Kidney epithelial cell (primary cell): ENCODE measurements at regions not wholly inside any gene's neighbourhood (a gene's known extent, or its start where the extent isn't known, plus 50 kb on each side); places are given as distances from the start of the nearest gene placed in this dataset.

ENCODE experiments used
- DNase-seq: peaks from one replicate; pipeline ENCODE4 v3.0.0-alpha.2; 2010; ENCODE audit warnings: low read depth
- H3K27me3 ChIP-seq: 2 replicates; pipeline ENCODE4 v1.6.0; 2011; ENCODE audit warnings: low read length; ENCODE audit not compliant: control insufficient read depth, insufficient read depth
- H3K36me3 ChIP-seq: 2 replicates; pipeline ENCODE4 v1.5.1; 2011; ENCODE audit warnings: low read length; ENCODE audit not compliant: control insufficient read depth, insufficient read depth
- H3K4me3 ChIP-seq: 2 replicates; pipeline ENCODE4 v1.5.1; 2011; ENCODE audit warnings: low read depth, mild to moderate bottlenecking, control low read depth, low read length
- TF ChIP-seq, protein P1 (sequence below): IDR thresholded peaks from 2 replicates; pipeline ENCODE4 v1.5.1; 2011; ENCODE audit warnings: mild to moderate bottlenecking, moderate library complexity, low read length, control low read depth, inconsistent platforms; ENCODE audit not compliant: insufficient read depth, poor library complexity, severe bottlenecking

DNA sequence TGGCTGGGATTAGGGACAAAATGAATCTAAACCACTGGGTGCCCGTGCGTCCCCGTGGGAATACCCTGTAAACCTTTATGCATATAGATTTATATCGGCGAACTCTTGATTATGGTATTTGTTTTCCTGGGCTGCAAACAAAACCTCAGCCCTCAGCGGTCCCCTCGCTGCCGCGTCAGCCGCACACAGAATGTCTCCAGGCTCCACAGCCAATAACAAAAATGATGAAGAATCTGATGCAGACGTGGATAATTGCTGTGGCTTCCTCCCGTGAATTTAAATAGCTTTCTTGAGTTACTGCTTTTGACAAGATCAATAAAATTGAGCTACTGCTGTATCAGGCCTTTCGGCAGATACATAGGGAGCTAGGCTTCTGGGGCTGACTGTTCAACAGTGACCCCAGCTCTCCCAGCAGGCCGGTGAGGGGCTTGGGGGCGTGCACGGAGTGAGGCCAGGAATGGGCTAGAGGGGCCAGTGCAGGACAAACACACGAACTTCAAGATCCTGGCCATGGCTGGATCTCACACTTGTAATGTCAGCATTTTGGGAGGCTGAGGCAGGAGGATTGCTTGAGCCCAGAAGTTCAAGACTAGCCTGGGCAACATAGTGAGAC lies 125.8 kb upstream of the NCOR2 start:
- TF ChIP-seq, protein P1, sequence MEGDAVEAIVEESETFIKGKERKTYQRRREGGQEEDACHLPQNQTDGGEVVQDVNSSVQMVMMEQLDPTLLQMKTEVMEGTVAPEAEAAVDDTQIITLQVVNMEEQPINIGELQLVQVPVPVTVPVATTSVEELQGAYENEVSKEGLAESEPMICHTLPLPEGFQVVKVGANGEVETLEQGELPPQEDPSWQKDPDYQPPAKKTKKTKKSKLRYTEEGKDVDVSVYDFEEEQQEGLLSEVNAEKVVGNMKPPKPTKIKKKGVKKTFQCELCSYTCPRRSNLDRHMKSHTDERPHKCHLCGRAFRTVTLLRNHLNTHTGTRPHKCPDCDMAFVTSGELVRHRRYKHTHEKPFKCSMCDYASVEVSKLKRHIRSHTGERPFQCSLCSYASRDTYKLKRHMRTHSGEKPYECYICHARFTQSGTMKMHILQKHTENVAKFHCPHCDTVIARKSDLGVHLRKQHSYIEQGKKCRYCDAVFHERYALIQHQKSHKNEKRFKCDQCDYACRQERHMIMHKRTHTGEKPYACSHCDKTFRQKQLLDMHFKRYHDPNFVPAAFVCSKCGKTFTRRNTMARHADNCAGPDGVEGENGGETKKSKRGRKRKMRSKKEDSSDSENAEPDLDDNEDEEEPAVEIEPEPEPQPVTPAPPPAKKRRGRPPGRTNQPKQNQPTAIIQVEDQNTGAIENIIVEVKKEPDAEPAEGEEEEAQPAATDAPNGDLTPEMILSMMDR, result no peak
- Histone ChIP-seq H3K36me3 (no peaks in the 10 kb centered on the region), H3K4me3 (no peak overlapping the region), H3K27me3 (no peaks in the 10 kb centered on the region)
- no peak for DNase-seq

GRCh38 chr12:124692443-124692842 lies 125.0 kb upstream of the NCOR2 start:
- no peaks in the 10 kb centered on the region for H3K27me3 ChIP-seq
- H3K4me3 ChIP-seq, result no peak overlapping the region
- TF ChIP-seq, protein P1, result no peak
- H3K36me3 ChIP-seq, result no peaks in the 10 kb centered on the region
- DNase-seq, result no peak

GRCh38 chr12:124691429-124691828 lies 124.0 kb upstream of the NCOR2 start:
- no peaks in the 10 kb centered on the region for H3K27me3 ChIP-seq
- H3K4me3 ChIP-seq, result no peak overlapping the region

GRCh38 chr12:124689631-124690030 lies 122.2 kb upstream of the NCOR2 start:
- no peak for DNase-seq
- TF ChIP-seq, protein P1, result no peak
- Histone ChIP-seq H3K4me3 (no peak overlapping the region), H3K27me3 (no peaks in the 10 kb centered on the region), H3K36me3 (no peaks in the 10 kb centered on the region)

More at GRCh38 chr12:124691429-124691828, 124.0 kb upstream of the NCOR2 start:
- H3K36me3 ChIP-seq, result no peaks in the 10 kb centered on the region
- no peak for DNase-seq
- TF ChIP-seq, protein P1, result no peak

GRCh38 chr12:124688356-124688992 lies 121.1 kb upstream of the NCOR2 start:
- H3K4me3 ChIP-seq, result no peak overlapping the region
- DNase-seq, result no peak
- no peaks in the 10 kb centered on the region for H3K27me3 ChIP-seq
- no peaks in the 10 kb centered on the region for H3K36me3 ChIP-seq
- TF ChIP-seq, protein P1, result no peak

- DNase-seq, result no peak
- H3K4me3 ChIP-seq, result no peak overlapping the region
- H3K36me3 ChIP-seq, result no peaks in the 10 kb centered on the region
- H3K27me3 ChIP-seq, result no peaks in the 10 kb centered on the region
- TF ChIP-seq, protein P1, result no peak
These were observed 120.5 kb upstream of the NCOR2 start for GRCh38 chr12:124687917-124688316.
